Breast epithelium (tissue), 4 donors: ENCODE measurements at regions not wholly inside any gene's neighbourhood (a gene's known extent, or its start where the extent isn't known, plus 50 kb on each side); places are given as distances from the start of the nearest gene placed in this dataset.

ENCODE experiments used
- DNase-seq, 2 donors: peaks; one replicate each; pipeline ENCODE4 v3.0.0-alpha.2; 2019; ENCODE audit warnings: low spot score in 2 of 2
- H3K27ac ChIP-seq, 2 donors: fragments of 200-600 bp; sonication (generic) in 1 of 2; one replicate each; pipeline ENCODE4 v1.5.1; 2016 to 2019; ENCODE audit warnings: mild to moderate bottlenecking in 1 of 2
- H3K27me3 ChIP-seq, 2 donors: fragments of 200-600 bp; sonication (generic) in 1 of 2; one replicate each; pipeline versions ENCODE4 v1.5.1 to v1.6.0; 2017 to 2019; ENCODE audit warnings: control low read depth in 1 of 2, mild to moderate bottlenecking in 1 of 2
- H3K36me3 ChIP-seq: fragments of 200-600 bp; one replicate; pipeline ENCODE4 v1.5.1; 2019
- H3K4me1 ChIP-seq, 2 donors: fragments of 200-600 bp; sonication (generic); one replicate each; pipeline ENCODE4 v1.5.1; 2016 to 2019; ENCODE audit warnings: control low read depth in 1 of 2
- H3K4me3 ChIP-seq, 3 donors: fragments of 200-600 bp; sonication (generic); 1 replicate in 2 of 3; 2 replicates in 1 of 3; pipeline ENCODE4 v1.5.1; 2016 to 2019; ENCODE audit warnings: mild to moderate bottlenecking in 3 of 3, moderate library complexity in 2 of 3
- H3K9me3 ChIP-seq, 2 donors: fragments of 200-600 bp; sonication (generic) in 1 of 2; one replicate each; pipeline ENCODE4 v1.5.1; 2016 to 2019; ENCODE audit warnings: control low read depth in 1 of 2
- CTCF ChIP-seq, 3 donors: fragments of 450-650 bp; IDR thresholded peaks; one replicate each; pipeline ENCODE4 v1.5.1; 2016 to 2017; ENCODE audit warnings: antibody characterized with exemption in 3 of 3, mild to moderate bottlenecking in 3 of 3, moderate library complexity in 3 of 3
- POLR2A ChIP-seq: fragments of 450-650 bp; IDR thresholded peaks from one replicate; pipeline ENCODE4 v1.6.1; 2016; ENCODE audit warnings: antibody characterized with exemption, mild to moderate bottlenecking, moderate library complexity
- POLR2AphosphoS5 ChIP-seq, 3 donors: sonication (generic); formaldehyde crosslinking; IDR thresholded peaks; one replicate each; pipeline ENCODE4 v1.6.1; 2017; ENCODE audit warnings: antibody characterized with exemption in 3 of 3
- intact Hi-C: fragments of 100-400 bp; cut with DNase I; formaldehyde crosslinking; loops from one replicate; pipeline ENCODE4 v1.15.1; 2023; ENCODE audit warnings: low total_unique reads

- Histone ChIP-seq H3K4me3 (no peak overlapping the region), H3K36me3 (no peaks in the 10 kb centered on the region), H3K27me3 (no peaks in the 10 kb centered on the region), H3K4me1 (no peaks in the 10 kb centered on the region), H3K27ac (no peak overlapping the region), H3K9me3 (no peaks in the 10 kb centered on the region)
- TF ChIP-seq POLR2A (no peak), POLR2AphosphoS5 (IDR thresholded peaks at IDR 0.05) (no peak), CTCF (IDR thresholded peaks at IDR 0.05) (no peak)
- no peak for DNase-seq
- intact Hi-C loops, result no loop called here
Observed at GRCh38 chr1:57788313-57788712, 364.5 kb upstream of the DAB1 start.

GRCh38 chr1:57784356-57784755 lies 360.5 kb upstream of the DAB1 start:
- H3K4me1 ChIP-seq, result no peaks in the 10 kb centered on the region
- intact Hi-C loops, result no loop called here

DNA sequence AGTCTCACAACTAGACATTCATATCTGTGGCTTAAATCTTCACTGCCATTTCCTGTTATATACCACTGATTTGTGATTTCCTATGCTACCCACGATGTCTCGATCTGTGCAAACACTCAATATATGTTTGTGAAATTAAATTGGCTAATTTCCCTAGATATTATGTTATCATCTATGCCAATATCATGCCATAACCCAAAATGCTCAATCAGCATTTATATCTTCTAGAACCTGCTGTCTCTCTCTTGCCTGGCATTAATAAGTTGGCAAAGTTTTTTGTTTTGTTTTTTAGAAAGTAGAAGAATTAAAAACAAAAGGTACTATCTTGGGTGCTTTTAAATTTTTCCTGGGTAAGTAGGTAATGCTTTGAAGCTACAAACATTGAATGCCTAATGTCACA lies 358.5 kb upstream of the DAB1 start:
- no peak for DNase-seq
- no peaks in the 10 kb centered on the region for H3K9me3 ChIP-seq
- TF ChIP-seq POLR2AphosphoS5 (IDR thresholded peaks at IDR 0.05) (no peak), CTCF (IDR thresholded peaks at IDR 0.05) (no peak), POLR2A (no peak)
- H3K4me3 ChIP-seq, result no peak overlapping the region
- H3K27me3 ChIP-seq, result no peaks in the 10 kb centered on the region
- no peaks in the 10 kb centered on the region for H3K4me1 ChIP-seq
- no peak overlapping the region for H3K27ac ChIP-seq
- H3K36me3 ChIP-seq, result no peaks in the 10 kb centered on the region
- intact Hi-C loops, result no loop called here

More at GRCh38 chr1:57784356-57784755, 360.5 kb upstream of the DAB1 start:
- Histone ChIP-seq H3K27me3 (no peaks in the 10 kb centered on the region), H3K4me3 (no peak overlapping the region), H3K36me3 (no peaks in the 10 kb centered on the region), H3K27ac (no peak overlapping the region), H3K9me3 (no peaks in the 10 kb centered on the region)
- no peak for TF ChIP-seq POLR2A
- no peak for TF ChIP-seq CTCF (IDR thresholded peaks at IDR 0.05)
- no peak for TF ChIP-seq POLR2AphosphoS5 (IDR thresholded peaks at IDR 0.05)
- DNase-seq, result no peak

- TF ChIP-seq POLR2A (no peak), POLR2AphosphoS5 (IDR thresholded peaks at IDR 0.05) (no peak), CTCF (IDR thresholded peaks at IDR 0.05) (no peak)
Observed at GRCh38 chr1:57772580-57773195, 348.8 kb upstream of the DAB1 start.

DNA sequence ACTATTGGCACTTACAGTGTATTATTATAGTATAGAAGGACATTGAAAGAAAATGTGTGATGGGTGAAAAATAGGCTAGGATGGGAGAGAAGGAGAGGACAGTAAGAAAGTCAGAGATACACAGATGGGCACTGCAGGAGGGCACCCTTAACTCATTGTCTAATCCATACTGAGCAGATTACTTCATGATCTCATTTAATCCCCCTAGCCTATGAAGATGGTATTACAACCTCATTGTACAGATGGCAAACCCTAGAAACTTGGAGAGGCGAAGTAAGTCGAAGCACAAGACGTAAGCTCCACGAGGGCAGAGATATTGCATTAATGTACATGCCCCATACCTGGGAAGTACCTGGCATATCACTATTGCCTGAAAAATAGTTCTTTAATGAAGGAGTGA lies 346.9 kb upstream of the DAB1 start:
- no peaks in the 10 kb centered on the region for H3K27me3 ChIP-seq
- H3K4me1 ChIP-seq, result no peaks in the 10 kb centered on the region
- no peak for DNase-seq
- H3K9me3 ChIP-seq, result no peaks in the 10 kb centered on the region
- TF ChIP-seq POLR2A, result no peak
- TF ChIP-seq CTCF (IDR thresholded peaks at IDR 0.05), result no peak
- TF ChIP-seq POLR2AphosphoS5 (IDR thresholded peaks at IDR 0.05), result no peak
- intact Hi-C loops, result no loop called here
- H3K36me3 ChIP-seq, result no peaks in the 10 kb centered on the region
- H3K27ac ChIP-seq, result no peak overlapping the region
- H3K4me3 ChIP-seq, result no peak overlapping the region

More at GRCh38 chr1:57772580-57773195, 348.8 kb upstream of the DAB1 start:
- no peak for DNase-seq
- Histone ChIP-seq H3K9me3 (no peaks in the 10 kb centered on the region), H3K27me3 (no peaks in the 10 kb centered on the region), H3K4me3 (no peak overlapping the region), H3K4me1 (no peaks in the 10 kb centered on the region), H3K36me3 (no peaks in the 10 kb centered on the region), H3K27ac (no peak overlapping the region)
- intact Hi-C loops, result no loop called here
